HG03469 (cell line): ENCODE measurements at regions not wholly inside any gene's neighbourhood (a gene's known extent, or its start where the extent isn't known, plus 50 kb on each side); places are given as distances from the start of the nearest gene placed in this dataset.
"Not testable (repeated sequence)": the region's sequence is repeated elsewhere in the genome, so short reads cannot be mapped to it uniquely, and the experiment has no call there.

Source experiments
- ATAC-seq: cut with Tn5 transposase; IDR thresholded peaks from one replicate; pipeline ENCODE4 v1.9.1; 2021; ENCODE audit warnings: mild to moderate bottlenecking, moderate library complexity, moderate number of reproducible peaks; ENCODE audit not compliant: unreplicated experiment

- ATAC-seq, result no peak
Measured at GRCh38 chr2:176985871-176986270, 226.7 kb upstream of the HNRNPA3 start.

GRCh38 chr2:176986487-176986886 lies 226.1 kb upstream of the HNRNPA3 start:
- no peak for ATAC-seq

GRCh38 chr2:176991411-176991810 lies 221.2 kb upstream of the HNRNPA3 start:
- ATAC-seq, result no peak

- peak; percentile 39 for ATAC-seq
Measured at GRCh38 chr2:176997074-176997791, 215.4 kb upstream of the HNRNPA3 start.

GRCh38 chr2:176997792-176998169 lies 214.8 kb upstream of the HNRNPA3 start:
- no peak for ATAC-seq

GRCh38 chr2:176999301-176999700 lies 213.3 kb upstream of the HNRNPA3 start:
- peak; percentile 57 for ATAC-seq

- ATAC-seq, result no peak
Measured at GRCh38 chr2:177000061-177000714, 212.4 kb upstream of the HNRNPA3 start.

GRCh38 chr2:177000715-177001072 lies 211.9 kb upstream of the HNRNPA3 start:
- no peak for ATAC-seq

GRCh38 chr2:177001334-177001733 lies 211.3 kb upstream of the HNRNPA3 start:
- ATAC-seq, result no peak

- no peak for ATAC-seq
Measured at GRCh38 chr2:177002983-177003382, 209.6 kb upstream of the HNRNPA3 start.

GRCh38 chr2:177007726-177008125 lies 204.9 kb upstream of the HNRNPA3 start:
- ATAC-seq, result not testable (repeated sequence)

- ATAC-seq, result not testable (repeated sequence)
Measured at GRCh38 chr2:177008662-177009061, 203.9 kb upstream of the HNRNPA3 start.

GRCh38 chr2:177010146-177010545 lies 202.4 kb upstream of the HNRNPA3 start:
- ATAC-seq, result no peak

- ATAC-seq, result no peak
Measured at GRCh38 chr2:177010861-177011260, 201.7 kb upstream of the HNRNPA3 start.

GRCh38 chr2:177014946-177015345 lies 197.6 kb upstream of the HNRNPA3 start:
- no peak for ATAC-seq

- ATAC-seq, result no peak
Measured at GRCh38 chr2:177015356-177015923, 197.2 kb upstream of the HNRNPA3 start.

- ATAC-seq, result no peak
Measured at GRCh38 chr2:177020524-177021119, 192.0 kb upstream of the HNRNPA3 start.

GRCh38 chr2:177021706-177022343 lies 190.8 kb upstream of the HNRNPA3 start:
- ATAC-seq, result no peak

- ATAC-seq, result no peak
Measured at GRCh38 chr2:177024765-177025164, 187.8 kb upstream of the HNRNPA3 start.

GRCh38 chr2:177026253-177026652 lies 186.3 kb upstream of the HNRNPA3 start:
- no peak for ATAC-seq

- no peak for ATAC-seq
Measured at GRCh38 chr2:177026956-177027355, 185.6 kb upstream of the HNRNPA3 start.
